SH-SY5Y (cell line): ENCODE measurements at regions not wholly inside any gene's neighbourhood (a gene's known extent, or its start where the extent isn't known, plus 50 kb on each side); places are given as distances from the start of the nearest gene placed in this dataset.

Source experiments
- GATA2 ChIP-seq: IDR thresholded peaks from 2 replicates; pipeline ENCODE4 v1.6.1; 2011; ENCODE audit warnings: mild to moderate bottlenecking, low read depth, low read length
- GATA3 ChIP-seq: IDR thresholded peaks from 2 replicates; pipeline ENCODE4 v1.6.1; 2011; ENCODE audit warnings: low read depth, mild to moderate bottlenecking, low read length, moderate library complexity

DNA sequence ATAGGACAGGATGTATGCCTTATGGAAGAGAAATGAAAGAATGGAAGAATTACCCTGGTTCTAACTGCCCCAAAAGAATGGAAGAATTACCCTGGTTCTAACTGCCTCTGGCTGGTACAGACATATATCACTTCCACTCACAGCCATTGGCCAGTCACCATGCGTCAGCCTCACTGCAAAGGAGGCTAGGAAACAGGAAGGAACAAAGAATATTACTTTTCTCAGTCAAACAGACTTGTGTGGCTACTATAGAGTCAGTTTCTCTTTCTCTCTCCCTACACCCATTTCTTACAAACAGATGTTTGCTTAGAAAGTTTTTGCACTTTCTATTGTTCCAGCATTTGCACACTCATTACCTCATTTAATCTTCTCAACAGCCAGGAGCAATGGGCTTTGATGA lies 1111.1 kb upstream of the KLHL29 start:
- TF ChIP-seq GATA3: no peak

DNA sequence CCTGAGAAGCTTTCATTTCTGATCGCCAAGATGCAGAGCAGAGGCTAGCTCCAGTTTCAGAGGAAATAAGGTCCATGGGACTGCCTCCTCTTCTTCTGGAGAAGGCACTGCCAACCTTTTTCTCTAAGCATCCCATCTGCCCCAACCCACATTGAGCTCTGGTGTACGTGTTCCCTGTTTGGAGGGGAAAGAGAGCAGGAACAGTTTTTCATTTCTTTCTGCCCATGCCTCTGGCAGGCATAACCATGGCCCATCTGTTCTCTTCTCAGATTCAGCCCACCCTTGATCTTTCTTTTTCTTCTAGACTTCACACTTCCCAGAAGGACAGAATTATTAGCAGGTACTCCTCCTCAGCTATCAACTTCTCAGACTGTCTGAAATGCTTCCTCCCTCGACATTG lies 1110.3 kb upstream of the KLHL29 start:
- TF ChIP-seq GATA2 (no peak), GATA3 (no peak)

DNA sequence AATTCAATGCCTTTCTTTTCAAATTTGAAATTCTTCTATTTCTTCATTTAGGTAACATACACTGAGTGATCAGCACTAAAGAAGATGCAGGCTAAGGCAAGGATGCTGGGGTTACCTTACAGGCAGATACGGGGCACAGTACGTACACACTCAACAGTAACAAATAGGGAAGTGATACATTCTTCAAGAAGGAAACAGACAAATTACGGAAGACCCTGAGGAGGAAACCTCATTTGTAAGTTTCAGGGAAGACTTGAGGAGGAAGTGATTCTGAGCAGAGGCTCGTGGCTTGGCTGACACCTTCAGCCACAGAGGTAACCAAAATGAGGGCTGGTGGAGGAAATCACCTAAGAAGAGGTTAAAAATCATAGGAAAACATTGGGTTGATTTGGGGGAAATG lies 1108.3 kb upstream of the KLHL29 start:
- TF ChIP-seq GATA3 (no peak), GATA2 (no peak)

DNA sequence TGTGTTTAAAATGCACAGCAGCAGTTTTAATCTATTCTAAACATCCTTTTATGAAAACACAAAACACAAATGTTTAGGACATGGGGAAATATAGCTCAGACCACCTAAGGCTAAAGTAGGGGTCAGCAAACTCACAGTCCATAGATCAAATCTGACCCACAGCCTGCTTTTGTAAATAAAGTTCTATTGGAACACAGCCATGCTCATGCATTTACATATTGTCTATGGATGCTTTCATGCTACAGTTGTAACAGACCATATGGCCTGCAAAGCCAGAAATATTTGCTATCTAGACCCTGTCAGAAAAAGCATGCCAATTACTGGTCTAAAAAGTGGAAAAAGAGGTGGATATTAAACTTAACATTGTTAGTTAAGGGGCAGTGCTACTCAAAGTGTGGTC lies 1105.4 kb upstream of the KLHL29 start:
- no peak; the same call in 1 of the 2 replicates for TF ChIP-seq GATA2
- TF ChIP-seq GATA3: no peak

DNA sequence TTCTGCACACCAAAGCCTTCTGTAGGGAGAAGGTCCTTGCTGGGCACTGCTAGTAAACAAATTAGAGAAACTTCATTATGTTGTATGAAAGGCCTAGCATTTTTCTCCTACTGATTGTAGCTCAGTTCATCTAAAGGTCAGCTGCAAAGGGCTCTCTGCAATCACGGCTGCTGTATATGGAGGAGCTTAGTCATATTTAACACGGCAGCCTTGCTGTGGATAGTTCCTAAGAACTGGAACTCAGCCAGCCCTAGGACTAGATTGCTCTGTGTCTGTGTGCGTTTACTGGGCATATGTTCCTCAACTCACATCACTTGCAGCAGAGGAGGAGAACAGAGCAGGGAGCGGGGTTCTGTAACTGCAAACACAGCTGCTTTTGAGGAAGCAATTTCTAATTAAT lies 1103.9 kb upstream of the KLHL29 start:
- TF ChIP-seq GATA2 (peak; percentile 27; the same call in 1 of the 2 replicates), GATA3 (no peak)

DNA sequence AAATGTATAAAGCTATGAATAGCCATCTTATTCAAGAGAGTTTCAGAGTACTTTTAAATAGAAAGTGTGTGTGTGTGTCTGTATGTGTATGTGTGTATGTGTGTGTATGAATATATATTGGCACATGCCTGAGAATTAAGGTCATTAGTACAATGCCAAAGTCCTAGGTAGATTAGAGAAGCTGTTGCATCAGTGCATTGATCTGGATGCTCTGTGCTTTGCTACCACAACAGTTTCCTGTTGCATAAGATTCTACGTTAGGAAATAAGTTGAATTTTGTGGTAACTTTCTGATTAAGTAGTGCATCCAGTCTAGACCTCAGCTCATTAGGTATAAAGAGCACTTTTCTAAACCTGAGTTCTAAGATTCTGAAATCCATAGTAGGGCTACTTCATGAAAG lies 1102.8 kb upstream of the KLHL29 start:
- TF ChIP-seq GATA2 (no peak), GATA3 (no peak)

DNA sequence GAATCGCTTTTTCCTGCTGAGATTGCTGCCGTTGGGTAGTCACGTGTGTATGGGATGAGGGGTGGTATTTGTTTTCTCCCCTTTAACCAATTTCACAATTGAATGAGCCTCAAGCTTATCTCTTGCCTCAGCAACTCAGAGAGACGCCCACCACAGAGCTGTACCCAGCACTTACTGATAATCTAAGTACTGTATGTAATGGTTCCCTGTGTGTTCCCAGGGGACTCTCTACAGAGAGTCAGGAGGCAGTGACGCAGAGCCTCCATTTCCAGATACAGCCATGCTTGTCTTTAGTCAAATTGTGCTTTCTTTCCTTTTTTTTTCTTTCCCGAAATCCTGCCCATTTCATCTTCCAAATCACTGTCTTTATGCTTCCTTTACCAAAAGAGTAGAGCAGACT lies 1102.1 kb upstream of the KLHL29 start:
- TF ChIP-seq GATA2 (no peak), GATA3 (no peak)

DNA sequence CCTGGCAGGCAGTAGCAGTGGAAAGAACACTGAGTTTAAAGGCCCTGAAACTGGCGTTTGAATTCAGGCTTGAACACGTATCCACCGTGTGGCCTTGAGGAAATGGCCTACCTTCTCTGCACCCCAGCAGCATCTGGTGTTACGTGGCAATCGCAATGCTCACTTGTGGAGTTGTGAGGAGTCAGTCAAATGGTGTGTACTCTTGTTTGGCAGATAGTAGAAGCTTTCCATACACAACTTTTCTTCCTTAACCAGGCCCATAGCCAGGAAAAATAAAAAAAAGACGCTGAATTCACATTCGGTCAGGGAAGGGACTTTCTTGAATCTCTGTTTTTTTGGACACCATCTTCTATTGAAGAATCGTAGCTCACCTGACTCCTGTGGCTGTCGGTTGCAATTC lies 1101.5 kb upstream of the KLHL29 start:
- TF ChIP-seq GATA3 (no peak), GATA2 (no peak)

DNA sequence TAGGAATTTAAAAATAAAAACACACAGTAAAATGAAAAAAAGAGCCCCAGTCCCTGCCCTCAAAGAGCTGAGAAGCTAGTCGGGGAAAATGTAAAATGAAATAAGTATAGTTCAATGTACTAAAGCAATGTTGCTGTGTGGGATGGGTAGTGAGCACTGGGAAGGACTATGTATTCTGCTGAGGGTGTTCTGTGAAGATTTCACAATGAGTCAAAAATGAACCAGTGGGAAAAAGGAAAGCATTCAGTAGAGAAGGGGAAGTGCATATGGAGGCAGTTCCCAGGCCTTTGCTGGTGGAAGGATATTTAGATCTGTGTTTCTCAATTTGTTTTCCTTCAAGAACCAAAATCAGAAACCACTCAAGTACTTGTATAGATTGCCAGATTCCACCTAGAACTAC lies 1094.7 kb upstream of the KLHL29 start:
- TF ChIP-seq GATA3: no peak
- no peak for TF ChIP-seq GATA2

DNA sequence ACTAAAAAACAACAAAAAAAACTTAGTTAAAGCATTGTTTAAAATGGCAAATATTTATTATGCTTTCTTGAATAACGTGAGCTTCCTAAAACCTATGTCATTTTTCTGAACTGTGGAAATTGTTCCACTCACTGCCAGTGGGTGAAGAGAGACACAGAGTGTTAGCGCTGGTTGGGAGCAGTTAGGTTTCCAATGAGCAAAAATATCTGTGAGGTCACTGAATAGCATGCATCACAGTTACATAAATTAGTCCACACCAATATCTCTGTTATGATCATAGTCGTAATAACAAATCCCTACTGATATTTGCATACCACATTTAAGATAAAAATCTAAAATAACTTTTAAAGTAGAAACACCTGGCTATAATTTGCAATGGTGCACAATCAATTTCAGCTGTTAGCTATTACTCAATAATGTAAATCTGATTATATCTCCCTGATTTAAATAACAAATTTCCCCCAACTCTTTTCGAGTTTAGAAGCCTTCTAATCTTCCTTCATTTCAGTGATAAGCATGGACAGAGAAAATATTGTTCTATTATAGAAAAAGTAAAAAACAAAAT lies 1094.0 kb upstream of the KLHL29 start:
- TF ChIP-seq GATA3 (peak; percentile 66), GATA2 (0 out of 2 replicates have a peak, but pooled peaks have one; percentile 15)

DNA sequence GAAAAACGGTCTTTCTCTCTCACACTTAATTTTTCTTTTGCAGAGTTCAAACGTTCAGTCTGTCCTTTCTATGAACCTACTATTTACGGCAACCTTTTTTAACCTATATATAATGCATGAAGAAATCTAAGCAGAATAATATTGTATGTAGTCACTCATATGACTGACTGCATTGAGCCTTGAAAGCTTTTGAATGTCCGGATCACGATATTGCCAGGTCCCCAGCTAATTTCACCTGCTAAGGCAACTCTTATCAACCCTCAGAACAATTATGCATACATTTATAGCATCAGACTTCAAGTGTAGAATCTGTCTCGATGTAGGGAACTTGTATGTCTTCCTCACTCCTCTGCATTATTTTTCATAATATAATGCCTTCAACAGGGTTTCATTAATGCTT lies 1083.8 kb upstream of the KLHL29 start:
- TF ChIP-seq GATA3 (no peak), GATA2 (no peak)

DNA sequence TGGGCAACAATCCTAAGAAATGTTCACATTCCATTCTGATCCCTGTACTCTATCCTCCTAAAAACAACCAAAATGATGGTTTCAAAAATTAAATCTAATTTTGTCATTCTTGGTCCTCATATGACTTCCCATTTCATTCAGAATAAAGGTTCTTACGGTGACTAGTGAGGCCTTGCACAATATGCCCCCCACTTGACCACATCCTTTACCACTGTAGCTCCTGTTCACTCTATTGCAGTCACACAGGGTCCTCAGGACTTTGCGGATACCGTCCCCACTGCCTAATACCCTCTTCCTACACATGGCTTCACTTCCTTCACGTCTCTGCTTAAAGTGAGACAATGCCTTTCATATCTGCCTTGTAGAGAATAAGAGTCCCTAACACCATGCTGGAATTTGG lies 1058.7 kb upstream of the KLHL29 start:
- TF ChIP-seq GATA2: no peak
- TF ChIP-seq GATA3: no peak

DNA sequence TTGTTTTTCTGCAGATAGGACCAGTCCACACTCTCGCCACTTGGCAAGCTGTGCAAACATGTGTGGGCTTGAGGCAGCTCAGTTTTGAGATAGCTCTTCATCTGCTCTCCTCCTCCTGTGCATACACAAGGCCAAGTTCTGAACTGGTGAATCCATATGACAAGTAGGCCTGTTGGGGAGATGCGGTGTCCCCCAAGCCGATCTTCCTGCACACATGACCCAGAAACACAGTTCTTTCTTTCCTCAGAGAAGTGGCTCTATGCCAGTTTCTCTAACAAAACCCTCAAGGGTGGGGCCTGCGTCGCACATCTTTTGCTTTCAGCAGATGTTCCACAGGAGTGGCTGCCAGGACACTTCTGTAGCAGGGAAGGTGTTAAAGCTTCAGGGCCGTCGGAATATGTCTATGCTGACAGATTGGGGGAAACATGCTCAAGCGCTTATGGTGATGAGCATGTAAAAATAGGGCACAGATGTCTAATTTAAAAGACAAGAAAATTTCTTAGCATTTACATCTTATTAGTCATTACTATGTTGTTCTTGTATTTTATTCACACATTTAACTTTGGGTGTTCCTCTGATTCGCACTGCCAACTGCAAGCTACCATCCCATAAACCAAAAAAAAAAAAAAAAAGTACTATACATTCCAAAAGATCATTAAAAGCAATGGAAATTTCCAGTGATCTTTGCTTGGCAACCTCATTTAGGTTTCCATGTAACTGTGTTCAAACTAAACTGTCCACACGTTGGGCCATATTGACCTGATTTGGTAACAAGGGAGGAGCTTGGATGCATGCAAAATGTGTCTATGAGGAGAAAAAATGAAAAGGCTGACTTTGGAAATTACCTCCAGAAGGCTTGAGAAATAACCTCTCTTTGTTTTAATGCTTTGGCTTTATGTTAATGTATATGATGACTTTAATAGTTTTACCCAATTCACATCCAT lies 1055.5 kb upstream of the KLHL29 start:
- TF ChIP-seq GATA2 (no peak), GATA3 (no peak)

DNA sequence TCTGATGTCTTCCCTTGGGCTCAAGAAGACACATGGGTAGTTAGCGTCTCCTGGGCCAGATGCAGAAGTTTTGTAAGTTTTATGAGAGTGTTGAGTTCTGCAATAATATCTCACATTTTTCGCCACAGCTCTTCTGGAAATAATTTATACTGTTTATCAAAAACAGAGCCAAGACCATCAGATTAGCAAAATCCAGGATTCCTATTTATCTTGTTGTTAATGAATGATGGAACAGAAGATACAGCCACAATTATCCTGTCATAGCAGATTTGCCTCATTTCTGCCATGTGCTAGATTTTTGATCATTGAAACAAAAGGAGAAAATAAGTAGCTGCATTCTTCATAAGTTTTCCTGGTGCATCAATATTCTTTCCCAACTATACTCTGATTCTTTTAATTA lies 1048.6 kb upstream of the KLHL29 start:
- no peak for TF ChIP-seq GATA2
- 0 out of 2 replicates have a peak, but pooled peaks have one; percentile 43 for TF ChIP-seq GATA3

DNA sequence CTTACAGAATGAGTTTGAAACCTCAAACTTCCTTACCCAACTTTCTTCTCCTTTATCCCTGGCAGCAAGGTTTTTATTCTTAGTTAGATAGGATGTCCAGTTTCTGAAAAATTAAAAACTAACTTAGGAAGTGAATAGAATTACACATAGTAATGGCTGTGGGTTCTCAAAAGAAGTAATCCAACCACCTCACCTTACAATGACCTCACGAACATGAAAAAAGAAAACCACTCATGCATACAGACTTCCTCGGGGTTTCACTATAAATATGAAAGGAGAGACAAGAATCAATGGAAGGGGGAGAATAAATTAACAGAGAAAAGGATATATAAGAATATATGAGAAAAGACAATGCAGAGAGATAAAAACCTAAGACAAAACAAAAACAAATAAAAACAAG lies 1044.3 kb upstream of the KLHL29 start:
- TF ChIP-seq GATA3 (no peak), GATA2 (no peak)

DNA sequence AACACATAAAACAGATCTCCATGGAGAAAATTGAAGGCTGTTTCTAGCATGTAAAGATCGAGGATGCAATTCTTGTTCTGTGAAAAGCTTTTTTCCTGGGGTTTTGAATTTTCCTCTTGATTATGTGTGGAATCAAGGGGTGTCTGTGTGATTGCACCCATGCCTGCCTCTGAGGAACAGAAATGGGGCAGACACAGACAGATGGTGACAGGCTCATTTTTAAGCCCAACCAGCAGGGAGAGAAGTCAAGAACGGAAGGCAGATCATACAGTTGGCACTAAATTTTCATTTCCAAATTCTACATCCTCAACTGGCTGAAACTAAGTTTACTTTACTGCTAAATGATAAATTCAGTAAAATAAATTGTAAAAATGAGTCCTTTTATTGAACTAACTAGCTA lies 1037.7 kb upstream of the KLHL29 start:
- TF ChIP-seq GATA3: no peak
- TF ChIP-seq GATA2: no peak
